HCT116 (cell line): ENCODE measurements at regions not wholly inside any gene's neighbourhood (a gene's known extent, or its start where the extent isn't known, plus 50 kb on each side); places are given as distances from the start of the nearest gene placed in this dataset.

Experiments
- ATAC-seq: fragments of 200-7000 bp; cut with Tn5 transposase; 2 replicates; pipeline ENCODE4 v1.9.1; 2020; ENCODE audit warnings: mild to moderate bottlenecking, moderate library complexity
- BruUV-seq: library from RNA; stranded (reverse); fragments of 400-500 nt; replicated peaks from 2 replicates; lab custom pipeline; 2021; lab: Mats Ljungman, UMichigan
- CTCF ChIA-PET: fragments of 300-600 bp; sonication (Branson Sonifier 250); formaldehyde crosslinking; loops from one replicate; lab custom pipeline; 2021; ENCODE audit warnings: antibody characterized with exemption; lab: Charles Lee
- POLR2A ChIA-PET: fragments of 300-600, 350-600 bp; sonication (Branson Sonifier 250); formaldehyde crosslinking; loops from one replicate; lab custom pipeline; 2021; ENCODE audit warnings: antibody characterized with exemption; lab: Charles Lee
- RAD21 ChIA-PET, 2 experiments: fragments of 300-600 bp; sonication (Branson Sonifier 250); formaldehyde crosslinking; loops; one replicate each; lab custom pipeline; 2023; ENCODE audit warnings: low total read pairs in 2 of 2; ENCODE audit not compliant: uncharacterized antibody in 2 of 2, unreplicated experiment in 2 of 2, low non-redundant PET in 1 of 2; lab: Charles Lee
- DNase-seq: peaks from one replicate; pipeline ENCODE4 v3.0.0-alpha.2; 2010; ENCODE audit warnings: low read depth, low spot score
- H2AFZ ChIP-seq: fragments of 200-600 bp; shearing (Covaris generic), sonication (generic); 2 replicates; pipeline ENCODE4 v1.6.1; 2017; ENCODE audit warnings: low read depth, mixed run types, mixed read lengths, antibody characterized with exemption, low read length; ENCODE audit not compliant: poor library complexity, severe bottlenecking
- H3K27ac ChIP-seq: 2 replicates; pipeline ENCODE4 v1.5.1; 2012; ENCODE audit warnings: low read depth, low read length
- H3K27me3 ChIP-seq: fragments of 200-600 bp; sonication (generic); 2 replicates; pipeline ENCODE4 v1.6.1; 2016; ENCODE audit warnings: mixed run types, low read length, mixed read lengths; ENCODE audit not compliant: insufficient read depth
- H3K36me3 ChIP-seq, 2 experiments: fragments of 200-500 bp in 1 of 2; fragments of 200-600 bp in 1 of 2; sonication (Bioruptor generic) in 1 of 2; sonication (generic) in 1 of 2; 2 replicates each; pipeline versions ENCODE4 v1.5.1 to v1.6.1; 2014 to 2016; ENCODE audit warnings: low read length in 2 of 2, inconsistent platforms in 1 of 2, mixed read lengths in 1 of 2, mixed run types in 1 of 2; ENCODE audit not compliant: insufficient read depth in 2 of 2, control insufficient read depth in 1 of 2
- H3K4me1 ChIP-seq, 2 experiments: fragments of 200-600 bp in 1 of 2; sonication (generic) in 1 of 2; 2 replicates each; pipeline versions ENCODE4 v1.5.1 to v1.6.1; 2012 to 2017; ENCODE audit warnings: low read length in 2 of 2, inconsistent platforms in 1 of 2, mild to moderate bottlenecking in 1 of 2, mixed read lengths in 1 of 2, mixed run types in 1 of 2, moderate library complexity in 1 of 2; ENCODE audit not compliant: insufficient read depth in 2 of 2, control insufficient read depth in 1 of 2
- H3K4me2 ChIP-seq: fragments of 200-600 bp; sonication (generic); 2 replicates; pipeline ENCODE4 v1.6.1; 2017; ENCODE audit warnings: mixed run types, low read length, mixed read lengths
- H3K4me3 ChIP-seq, 2 experiments: fragments of 200-600 bp in 1 of 2; sonication (generic) in 1 of 2; replicated peaks in 1 of 2; 2 replicates each; pipeline ENCODE4 v1.5.1; 2011 to 2016; ENCODE audit warnings: low read length in 2 of 2, control low read depth in 1 of 2, low read depth in 1 of 2, mild to moderate bottlenecking in 1 of 2, mixed read lengths in 1 of 2, mixed run types in 1 of 2
- H3K79me2 ChIP-seq: fragments of 200-600 bp; sonication (generic); 2 replicates; pipeline ENCODE4 v1.6.1; 2017; ENCODE audit warnings: mild to moderate bottlenecking, mixed run types, low read length, moderate library complexity, mixed read lengths; ENCODE audit not compliant: insufficient read depth
- H3K9ac ChIP-seq: fragments of 200-600 bp; sonication (generic); 2 replicates; pipeline ENCODE4 v1.6.1; 2016; ENCODE audit warnings: low read length, mixed read lengths
- H3K9me2 ChIP-seq: fragments of 200-600 bp; sonication (generic), shearing (Covaris generic); 2 replicates; pipeline ENCODE4 v1.6.1; 2017; ENCODE audit warnings: mixed run types, mild to moderate bottlenecking, moderate library complexity; ENCODE audit not compliant: insufficient read depth
- H3K9me3 ChIP-seq, 2 experiments: fragments of 200-500 bp in 1 of 2; fragments of 200-600 bp in 1 of 2; sonication (Bioruptor generic) in 1 of 2; sonication (generic) in 1 of 2; 2 replicates each; pipeline ENCODE4 v1.6.1; 2014 to 2017; ENCODE audit warnings: low read length in 2 of 2, mixed read lengths in 2 of 2, inconsistent platforms in 1 of 2, low read depth in 1 of 2, mild to moderate bottlenecking in 1 of 2, mixed run types in 1 of 2, moderate library complexity in 1 of 2; ENCODE audit not compliant: control insufficient read depth in 1 of 2, insufficient read depth in 1 of 2
- H4K20me1 ChIP-seq: fragments of 200-600 bp; sonication (generic), shearing (Covaris generic); 2 replicates; pipeline ENCODE4 v1.6.1; 2017; ENCODE audit warnings: mixed run types, mild to moderate bottlenecking, moderate library complexity; ENCODE audit not compliant: insufficient read depth
- CEBPB ChIP-seq: IDR thresholded peaks from 2 replicates; pipeline ENCODE4 v1.6.1; 2012; ENCODE audit warnings: low read depth
- EGR1 ChIP-seq: IDR thresholded peaks from 2 replicates; pipeline ENCODE4 v1.6.1; 2012; ENCODE audit warnings: low read depth
- ELF1 ChIP-seq: IDR thresholded peaks from 2 replicates; pipeline ENCODE4 v1.6.1; 2012; ENCODE audit warnings: low read depth, borderline replicate concordance
- EZH2 ChIP-seq: fragments of 200-600 bp; sonication (generic); IDR thresholded peaks from 2 replicates; pipeline ENCODE4 v1.6.1; 2017; ENCODE audit warnings: antibody characterized with exemption, mixed run types
- EZH2phosphoT487 ChIP-seq: fragments of 200-600 bp; IDR thresholded peaks from 2 replicates; pipeline ENCODE4 v1.6.1; 2018; ENCODE audit warnings: antibody characterized with exemption, borderline replicate concordance
- FOSL1 ChIP-seq: IDR thresholded peaks from 2 replicates; pipeline ENCODE4 v1.6.1; 2012; ENCODE audit warnings: low read depth
- JUND ChIP-seq: IDR thresholded peaks from 2 replicates; pipeline ENCODE4 v1.6.1; 2012
- MAX ChIP-seq: IDR thresholded peaks from 2 replicates; pipeline ENCODE4 v1.6.1; 2012
- POLR2A ChIP-seq: IDR thresholded peaks from 2 replicates; pipeline ENCODE4 v1.7.0; 2011; ENCODE audit warnings: borderline replicate concordance; ENCODE audit not compliant: insufficient read depth, insufficient read length; ENCODE audit errors: extremely low read depth
- POLR2AphosphoS5 ChIP-seq: IDR thresholded peaks from 2 replicates; pipeline ENCODE4 v1.6.1; 2011; ENCODE audit warnings: mild to moderate bottlenecking, low read depth, low read length, moderate library complexity
- REST ChIP-seq: IDR thresholded peaks from 2 replicates; pipeline ENCODE4 v1.6.1; 2012; ENCODE audit warnings: low read depth
- SIN3A ChIP-seq: IDR thresholded peaks from 2 replicates; pipeline ENCODE4 v1.6.1; 2012; ENCODE audit warnings: low read depth
- SP1 ChIP-seq: IDR thresholded peaks from 2 replicates; pipeline ENCODE4 v1.6.1; 2012; ENCODE audit warnings: low read depth
- SRF ChIP-seq: IDR thresholded peaks from 2 replicates; pipeline ENCODE4 v1.6.1; 2012; ENCODE audit warnings: low read depth
- TCF7L2 ChIP-seq: IDR thresholded peaks from 2 replicates; pipeline ENCODE4 v1.7.0; 2011; ENCODE audit warnings: borderline replicate concordance, inconsistent platforms; ENCODE audit not compliant: insufficient read depth, insufficient read length; ENCODE audit errors: extremely low read depth
- YY1 ChIP-seq: IDR thresholded peaks from 2 replicates; pipeline ENCODE4 v1.6.1; 2011; ENCODE audit warnings: low read length, low read depth, moderate library complexity, mild to moderate bottlenecking; ENCODE audit not compliant: insufficient replicate concordance; ENCODE audit errors: extremely low read depth
- ZFX ChIP-seq: fragments of 450-650 bp; IDR thresholded peaks from 2 replicates; pipeline ENCODE4 v1.6.1; 2017
- ZNF274 ChIP-seq: fragments of 200-500 bp; sonication (Bioruptor generic); IDR thresholded peaks from 2 replicates; pipeline ENCODE4 v1.6.1; 2014; ENCODE audit warnings: mild to moderate bottlenecking, low read depth, low read length, inconsistent platforms
- intact Hi-C: fragments of 100-400 bp; cut with micrococcal nuclease; formaldehyde crosslinking; loops from 2 replicates; pipeline ENCODE4 v1.10.0; 2022
- TF ChIP-seq, protein P1 (sequence below): IDR thresholded peaks from 2 replicates; pipeline ENCODE4 v1.6.1; 2011; ENCODE audit warnings: mild to moderate bottlenecking, low read length, moderate library complexity; ENCODE audit not compliant: insufficient replicate concordance; ENCODE audit errors: extremely low read depth
- TF ChIP-seq, protein P2 (sequence below): IDR thresholded peaks from 2 replicates; pipeline ENCODE4 v1.6.1; 2012

GRCh38 chr7:110153222-110153621, 937.7 kb upstream of the LRRN3 start:
- no peaks in the 10 kb centered on the region for H3K9me2 ChIP-seq
- no peak for ATAC-seq
- intact Hi-C loops = no loop called here
- H3K4me2 ChIP-seq = no peak overlapping the region
- BruUV-seq = no TSS peak
- ChIA-PET CTCF (no interaction called here), RAD21 (no interaction called here)
- H3K27me3 ChIP-seq = no peaks in the 10 kb centered on the region
- no peaks in the 10 kb centered on the region for H3K36me3 ChIP-seq
- H2AFZ ChIP-seq = no peak overlapping the region
- H3K4me1 ChIP-seq = no peaks in the 10 kb centered on the region
- no peak overlapping the region for H3K27ac ChIP-seq
- DNase-seq = no peak
- H4K20me1 ChIP-seq = no peaks in the 10 kb centered on the region
- peaks cover 0 to 6% of the 10 kb centered on the region in 2 experiments; a peak in 1 of 4 replicates for H3K9me3 ChIP-seq
- TF ChIP-seq FOSL1 = no peak
- TF ChIP-seq, protein P1, sequence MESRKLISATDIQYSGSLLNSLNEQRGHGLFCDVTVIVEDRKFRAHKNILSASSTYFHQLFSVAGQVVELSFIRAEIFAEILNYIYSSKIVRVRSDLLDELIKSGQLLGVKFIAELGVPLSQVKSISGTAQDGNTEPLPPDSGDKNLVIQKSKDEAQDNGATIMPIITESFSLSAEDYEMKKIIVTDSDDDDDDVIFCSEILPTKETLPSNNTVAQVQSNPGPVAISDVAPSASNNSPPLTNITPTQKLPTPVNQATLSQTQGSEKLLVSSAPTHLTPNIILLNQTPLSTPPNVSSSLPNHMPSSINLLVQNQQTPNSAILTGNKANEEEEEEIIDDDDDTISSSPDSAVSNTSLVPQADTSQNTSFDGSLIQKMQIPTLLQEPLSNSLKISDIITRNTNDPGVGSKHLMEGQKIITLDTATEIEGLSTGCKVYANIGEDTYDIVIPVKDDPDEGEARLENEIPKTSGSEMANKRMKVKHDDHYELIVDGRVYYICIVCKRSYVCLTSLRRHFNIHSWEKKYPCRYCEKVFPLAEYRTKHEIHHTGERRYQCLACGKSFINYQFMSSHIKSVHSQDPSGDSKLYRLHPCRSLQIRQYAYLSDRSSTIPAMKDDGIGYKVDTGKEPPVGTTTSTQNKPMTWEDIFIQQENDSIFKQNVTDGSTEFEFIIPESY = no peak
- TF ChIP-seq ELF1 = no peak
- TF ChIP-seq POLR2A = no peak
- TF ChIP-seq REST = no peak
- TF ChIP-seq CEBPB = no peak
- TF ChIP-seq JUND = no peak
- TF ChIP-seq ZFX = no peak
- TF ChIP-seq TCF7L2 = no peak
- no peak for TF ChIP-seq SRF
- TF ChIP-seq EZH2phosphoT487 = no peak
- no peak for TF ChIP-seq SP1
- no peak for TF ChIP-seq SIN3A
- TF ChIP-seq POLR2AphosphoS5 = no peak
- no peak for TF ChIP-seq EGR1
- no peak for TF ChIP-seq EZH2
- TF ChIP-seq, protein P2, sequence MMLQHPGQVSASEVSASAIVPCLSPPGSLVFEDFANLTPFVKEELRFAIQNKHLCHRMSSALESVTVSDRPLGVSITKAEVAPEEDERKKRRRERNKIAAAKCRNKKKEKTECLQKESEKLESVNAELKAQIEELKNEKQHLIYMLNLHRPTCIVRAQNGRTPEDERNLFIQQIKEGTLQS = no peak
- no peak for TF ChIP-seq MAX
- no peak for TF ChIP-seq ZNF274
- no peak for TF ChIP-seq YY1
- TF ChIP-seq, all 23 proteins: peak for 0
- Histone ChIP-seq H3K4me3 (no peak overlapping the region), H3K79me2 (no peaks in the 10 kb centered on the region), H3K9ac (no peak overlapping the region)
- POLR2A ChIA-PET = no interaction called here
